Stimulated activated CD4-positive, alpha-beta T cell treated with anti-CD3 and anti-CD28 coated beads, Interleukin-15, amount 100 ng/mL, for 48 hours (primary cell): ENCODE measurements at regions not wholly inside any gene's neighbourhood (a gene's known extent, or its start where the extent isn't known, plus 50 kb on each side); places are given as distances from the start of the nearest gene placed in this dataset.
A peak's percentile ranks its signal among the peaks of the same experiment; 100 is the strongest.

ENCODE experiments used
- DNase-seq, 2 donors: peaks; one replicate each; pipeline ENCODE4 v3.0.0-alpha.2; 2020; ENCODE audit warnings: low read depth in 2 of 2

- DNase-seq: no peak
These were observed 87.1 kb downstream of the ADRB2 start for GRCh38 chr5:148913493-148913892.

- DNase-seq: no peak
These were observed 87.6 kb downstream of the ADRB2 start for GRCh38 chr5:148913985-148914431.

GRCh38 chr5:148915224-148915817, 88.9 kb downstream of the ADRB2 start:
- no peak for DNase-seq

GRCh38 chr5:148920646-148921288, 94.4 kb downstream of the ADRB2 start:
- DNase-seq: no peak

GRCh38 chr5:148921350-148921749, 94.9 kb downstream of the ADRB2 start:
- DNase-seq: no peak

GRCh38 chr5:148922606-148923005, 96.2 kb downstream of the ADRB2 start:
- DNase-seq: peak in 1 of 2 donors; percentile 6

GRCh38 chr5:148923023-148923422, 96.6 kb downstream of the ADRB2 start:
- no peak for DNase-seq

- DNase-seq: no peak
These were observed 98.4 kb downstream of the ADRB2 start for GRCh38 chr5:148924817-148925216.

- DNase-seq: no peak
These were observed 99.8 kb downstream of the ADRB2 start for GRCh38 chr5:148926207-148926606.

- DNase-seq: no peak
These were observed 101.0 kb downstream of the ADRB2 start for GRCh38 chr5:148927307-148927946.

- no peak for DNase-seq
These were observed 101.7 kb downstream of the ADRB2 start for GRCh38 chr5:148928141-148928540.

GRCh38 chr5:148931453-148932057, 105.1 kb downstream of the ADRB2 start:
- DNase-seq: no peak

GRCh38 chr5:148932355-148932935, 106.0 kb downstream of the ADRB2 start:
- DNase-seq: no peak

GRCh38 chr5:148933903-148934432, 107.6 kb downstream of the ADRB2 start:
- DNase-seq: no peak

- DNase-seq: no peak
These were observed 108.5 kb downstream of the ADRB2 start for GRCh38 chr5:148934895-148935400.

- no peak for DNase-seq
These were observed 110.8 kb downstream of the ADRB2 start for GRCh38 chr5:148937239-148937638.

- no peak for DNase-seq
These were observed 111.6 kb downstream of the ADRB2 start for GRCh38 chr5:148937830-148938521.

- no peak for DNase-seq
These were observed 112.1 kb downstream of the ADRB2 start for GRCh38 chr5:148938522-148938882.

- no peak for DNase-seq
These were observed 113.3 kb downstream of the ADRB2 start for GRCh38 chr5:148939676-148940075.

- DNase-seq: no peak
These were observed 115.4 kb downstream of the ADRB2 start for GRCh38 chr5:148941810-148942209.

GRCh38 chr5:148949841-148950470, 112.9 kb downstream of the SH3TC2 start:
- DNase-seq: no peak
